Mesenchymal stem cell (in vitro differentiated cells and primary cell): ENCODE measurements at regions not wholly inside any gene's neighbourhood (a gene's known extent, or its start where the extent isn't known, plus 50 kb on each side); places are given as distances from the start of the nearest gene placed in this dataset.

Source experiments
- DNase-seq: peaks from one replicate; pipeline ENCODE4 v3.0.0-alpha.2; 2013
- H2AFZ ChIP-seq: one replicate; pipeline ENCODE4 v1.6.1; 2013; ENCODE audit warnings: low read depth, mild to moderate bottlenecking, control low read depth, inconsistent platforms, low read length, moderate library complexity
- H2AK5ac ChIP-seq: 2 replicates; pipeline ENCODE4 v1.6.1; 2013; ENCODE audit warnings: low read length, moderate library complexity, mild to moderate bottlenecking, inconsistent platforms; ENCODE audit not compliant: severe bottlenecking
- H2BK120ac ChIP-seq: one replicate; pipeline ENCODE4 v1.6.1; 2013; ENCODE audit warnings: low read depth, mild to moderate bottlenecking, inconsistent platforms, low read length, moderate library complexity
- H2BK12ac ChIP-seq, 2 experiments: one replicate each; pipeline ENCODE4 v1.6.1; 2013; ENCODE audit warnings: inconsistent platforms in 2 of 2, low read length in 2 of 2, mild to moderate bottlenecking in 2 of 2, moderate library complexity in 2 of 2, control low read depth in 1 of 2
- H2BK15ac ChIP-seq: one replicate; pipeline ENCODE4 v1.6.1; 2013; ENCODE audit warnings: mild to moderate bottlenecking, low read depth, inconsistent platforms; ENCODE audit not compliant: poor library complexity, severe bottlenecking
- H2BK5ac ChIP-seq: 2 replicates; pipeline ENCODE4 v1.6.1; 2013; ENCODE audit warnings: low read depth, mild to moderate bottlenecking, low read length, control low read depth, inconsistent platforms; ENCODE audit not compliant: poor library complexity, severe bottlenecking
- H3K14ac ChIP-seq, 2 experiments: one replicate each; pipeline ENCODE4 v1.6.1; 2013; ENCODE audit warnings: inconsistent platforms in 2 of 2, low read length in 2 of 2, control low read depth in 1 of 2, mild to moderate bottlenecking in 1 of 2, moderate library complexity in 1 of 2
- H3K18ac ChIP-seq, 2 experiments: one replicate each; pipeline ENCODE4 v1.6.1; 2013; ENCODE audit warnings: inconsistent platforms in 2 of 2, low read length in 2 of 2, control low read depth in 1 of 2, low read depth in 1 of 2, mild to moderate bottlenecking in 1 of 2
- H3K23ac ChIP-seq, 2 experiments: one replicate each; pipeline ENCODE4 v1.6.1; 2013; ENCODE audit warnings: inconsistent platforms in 2 of 2, low read length in 2 of 2, mild to moderate bottlenecking in 2 of 2, moderate library complexity in 2 of 2, control low read depth in 1 of 2
- H3K27ac ChIP-seq: 2 replicates; pipeline ENCODE4 v1.5.1; 2013; ENCODE audit warnings: mild to moderate bottlenecking, moderate library complexity, low read length, control low read depth, inconsistent platforms; ENCODE audit not compliant: poor library complexity, severe bottlenecking
- H3K27me3 ChIP-seq, 2 experiments: 2 replicates each; pipeline versions ENCODE4 v1.6.1 to v1.7.0; 2013; ENCODE audit warnings: low read length in 2 of 2, mild to moderate bottlenecking in 2 of 2, moderate library complexity in 2 of 2, control low read depth in 1 of 2, inconsistent platforms in 1 of 2; ENCODE audit not compliant: control insufficient read depth in 1 of 2, insufficient read depth in 1 of 2
- H3K36me3 ChIP-seq, 2 experiments: 2 replicates each; pipeline versions ENCODE4 v1.6.1 to v1.7.0; 2013; ENCODE audit warnings: low read length in 2 of 2, control low read depth in 1 of 2, inconsistent platforms in 1 of 2, low read depth in 1 of 2, mild to moderate bottlenecking in 1 of 2; ENCODE audit not compliant: insufficient read depth in 2 of 2, control insufficient read depth in 1 of 2
- H3K4ac ChIP-seq, 2 experiments: one replicate each; pipeline ENCODE4 v1.6.1; 2013; ENCODE audit warnings: inconsistent platforms in 2 of 2, low read length in 2 of 2, mild to moderate bottlenecking in 2 of 2, moderate library complexity in 2 of 2, control low read depth in 1 of 2, low read depth in 1 of 2
- H3K4me1 ChIP-seq: 2 replicates; pipeline ENCODE4 v1.6.1; 2013; ENCODE audit warnings: low read depth, low read length, control low read depth; ENCODE audit not compliant: control insufficient read depth, insufficient read depth
- H3K4me2 ChIP-seq: 2 replicates; pipeline ENCODE4 v1.6.1; 2013; ENCODE audit warnings: low read length, mild to moderate bottlenecking, inconsistent platforms; ENCODE audit not compliant: poor library complexity, severe bottlenecking
- H3K4me3 ChIP-seq, 2 experiments: 2 replicates each; pipeline versions ENCODE4 v1.5.1 to v1.7.0; 2013; ENCODE audit warnings: low read length in 2 of 2, mild to moderate bottlenecking in 2 of 2, control low read depth in 1 of 2, low read depth in 1 of 2; ENCODE audit not compliant: insufficient read depth in 1 of 2
- H3K79me1 ChIP-seq: replicated peaks from 2 replicates; pipeline ENCODE4 v1.6.1; 2013; ENCODE audit warnings: mild to moderate bottlenecking, control low read depth, low read length, inconsistent platforms; ENCODE audit not compliant: poor library complexity, severe bottlenecking
- H3K9ac ChIP-seq: 2 replicates; pipeline ENCODE4 v1.7.0; 2013; ENCODE audit warnings: mild to moderate bottlenecking, low read length, moderate library complexity
- H3K9me3 ChIP-seq: 2 replicates; pipeline ENCODE4 v1.7.0; 2013; ENCODE audit warnings: mild to moderate bottlenecking, low read length; ENCODE audit not compliant: control insufficient read depth
- H4K8ac ChIP-seq: one replicate; pipeline ENCODE4 v1.6.1; 2013; ENCODE audit warnings: inconsistent platforms, mild to moderate bottlenecking, low read length, moderate library complexity
- H4K91ac ChIP-seq: one replicate; pipeline ENCODE4 v1.6.1; 2013; ENCODE audit warnings: mild to moderate bottlenecking, low read length, inconsistent platforms
- WGBS: methylation state at CpG from one replicate; pipeline ENCODE4 v1.1.7; 2013; ENCODE audit warnings: mixed read lengths; 5-methylcytosine and 5-hydroxymethylcytosine counted together

DNA sequence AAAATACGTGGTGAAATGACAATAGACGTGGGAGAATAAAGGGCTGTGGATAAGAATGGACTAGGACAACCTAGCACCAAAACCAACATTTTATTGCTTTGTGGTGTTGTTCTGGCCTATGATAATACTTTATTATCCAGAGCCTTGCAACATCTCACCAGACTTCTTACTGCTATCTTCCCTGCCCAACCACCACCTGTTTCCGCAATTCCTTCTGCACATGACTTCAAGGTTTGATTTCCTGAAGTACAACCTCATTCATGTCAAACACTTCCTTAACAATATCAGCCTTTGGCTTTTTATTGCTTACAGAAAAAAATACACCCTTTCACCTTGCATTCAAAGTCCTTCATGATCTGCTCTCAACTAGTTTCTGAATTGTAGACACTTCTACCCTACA is 84.8 kb downstream of the RTL3 start:
- Histone ChIP-seq H3K27ac (no peak overlapping the region), H3K23ac (no peak overlapping the region), H3K36me3 (no peaks in the 10 kb centered on the region), H3K4ac (no peak overlapping the region), H3K9ac (no peak overlapping the region), H3K4me2 (no peak overlapping the region), H2BK15ac (no peak overlapping the region), H3K4me1 (no peaks in the 10 kb centered on the region), H2AK5ac (no peak overlapping the region), H2AFZ (no peak overlapping the region), H3K79me1 (no peaks in the 10 kb centered on the region), H3K9me3 (no peaks in the 10 kb centered on the region), H3K18ac (no peak overlapping the region), H4K8ac (no peak overlapping the region), H2BK5ac (no peak overlapping the region), H3K27me3 (peaks cover 0 to 2% of the 10 kb centered on the region in 2 experiments), H3K14ac (no peak overlapping the region), H2BK120ac (no peak overlapping the region), H2BK12ac (no peak overlapping the region), H4K91ac (no peak overlapping the region), H3K4me3 (no peak overlapping the region)
- 100% methylated on average over 1 of the region's 3 CpGs for WGBS
- DNase-seq = no peak

GRCh38 chrX:78573630-78574029 is 85.5 kb downstream of the RTL3 start:
- H3K4me2 ChIP-seq = no peak overlapping the region

GRCh38 chrX:78571849-78572248 is 87.3 kb downstream of the RTL3 start:
- Histone ChIP-seq H3K4ac (no peak overlapping the region), H3K14ac (no peak overlapping the region), H3K9ac (no peak overlapping the region), H2AK5ac (no peak overlapping the region), H3K27me3 (peaks cover 0 to 2% of the 10 kb centered on the region in 2 experiments), H3K4me1 (no peaks in the 10 kb centered on the region), H3K4me2 (no peak overlapping the region), H3K36me3 (no peaks in the 10 kb centered on the region), H3K27ac (no peak overlapping the region), H2BK5ac (no peak overlapping the region), H2BK12ac (no peak overlapping the region), H3K4me3 (no peak overlapping the region), H2BK15ac (no peak overlapping the region), H2BK120ac (no peak overlapping the region), H4K91ac (no peak overlapping the region), H3K23ac (no peak overlapping the region), H3K9me3 (no peaks in the 10 kb centered on the region), H3K79me1 (no peaks in the 10 kb centered on the region), H4K8ac (no peak overlapping the region), H2AFZ (no peak overlapping the region), H3K18ac (no peak overlapping the region)
- DNase-seq = no peak
- WGBS = 82% methylated on average over 2 of the region's 2 CpGs

More at GRCh38 chrX:78573630-78574029, 85.5 kb downstream of the RTL3 start:
- Histone ChIP-seq H2BK15ac (no peak overlapping the region), H3K4ac (no peak overlapping the region), H3K27ac (no peak overlapping the region), H3K9me3 (no peaks in the 10 kb centered on the region), H2BK12ac (no peak overlapping the region), H2BK5ac (no peak overlapping the region), H2BK120ac (no peak overlapping the region), H3K4me3 (no peak overlapping the region), H3K14ac (no peak overlapping the region), H3K36me3 (no peaks in the 10 kb centered on the region), H2AFZ (no peak overlapping the region), H2AK5ac (no peak overlapping the region), H3K18ac (no peak overlapping the region), H4K91ac (no peak overlapping the region), H3K4me1 (no peaks in the 10 kb centered on the region), H3K23ac (no peak overlapping the region), H3K27me3 (peaks cover 0 to 2% of the 10 kb centered on the region in 2 experiments), H3K79me1 (no peaks in the 10 kb centered on the region), H3K9ac (no peak overlapping the region), H4K8ac (no peak overlapping the region)
- 98% methylated on average over 2 of the region's 2 CpGs for WGBS
- DNase-seq = no peak

DNA sequence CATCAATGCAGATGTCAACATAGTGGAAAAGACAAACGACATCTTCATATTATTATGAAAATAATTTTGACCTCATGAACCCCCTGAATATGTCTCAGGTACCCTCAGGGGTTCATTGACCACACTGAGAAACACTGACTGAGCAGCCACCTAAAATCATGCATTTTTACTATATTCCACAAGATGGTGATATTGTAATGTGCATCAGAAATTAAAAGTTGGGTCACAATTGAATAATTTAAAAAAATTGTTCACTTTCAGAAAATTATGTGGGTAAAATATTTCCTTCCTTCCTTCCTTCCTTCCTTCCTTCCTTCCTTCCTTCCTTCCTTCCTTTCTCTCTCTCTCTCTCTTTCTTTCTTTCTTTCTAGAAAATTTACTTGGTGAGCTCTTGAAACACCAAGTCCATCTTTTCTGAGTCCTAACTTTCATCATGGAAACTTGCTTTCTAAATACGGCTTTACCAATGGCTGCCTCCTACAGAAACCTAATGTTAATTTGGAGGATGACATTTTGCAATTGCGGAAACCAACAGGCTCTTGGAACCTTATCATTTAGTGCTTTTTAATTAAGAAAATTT is 103.6 kb downstream of the RTL3 start:
- peak; percentile 0 for DNase-seq
- Histone ChIP-seq H3K4ac (no peak overlapping the region), H3K4me2 (no peak overlapping the region), H3K18ac (no peak overlapping the region), H3K14ac (no peak overlapping the region), H3K9ac (no peak overlapping the region), H3K23ac (no peak overlapping the region), H3K79me1 (no peaks in the 10 kb centered on the region), H2AK5ac (no peak overlapping the region), H3K9me3 (no peaks in the 10 kb centered on the region), H4K91ac (no peak overlapping the region), H4K8ac (no peak overlapping the region), H3K4me3 (no peak overlapping the region), H2BK120ac (no peak overlapping the region), H3K36me3 (no peaks in the 10 kb centered on the region), H2BK5ac (no peak overlapping the region), H3K27ac (no peak overlapping the region), H2BK12ac (no peak overlapping the region), H3K4me1 (no peaks in the 10 kb centered on the region), H2AFZ (no peak overlapping the region), H3K27me3 (no peaks in the 10 kb centered on the region), H2BK15ac (no peak overlapping the region)
- WGBS = 0% methylated on average over 1 of the region's 3 CpGs
